AML-193 (cell line): ENCODE measurements at regions not wholly inside any gene's neighbourhood (a gene's known extent, or its start where the extent isn't known, plus 50 kb on each side); places are given as distances from the start of the nearest gene placed in this dataset.

Experiments
- DNase-seq, 2 experiments: peaks; one replicate each; lab custom pipeline; 2025; lab: John Stamatoyannopoulos, UW

- DNase-seq, result no peak
These were observed 916.7 kb downstream of the TECRL start for GRCh38 chr4:63492515-63492914.

- DNase-seq, result no peak
These were observed 944.9 kb downstream of the TECRL start for GRCh38 chr4:63464393-63464792.

GRCh38 chr4:63460075-63460474 is 949.2 kb downstream of the TECRL start:
- no peak for DNase-seq

- DNase-seq, result peak; percentile 32 to 55
These were observed 949.9 kb downstream of the TECRL start for GRCh38 chr4:63459329-63459728.

- DNase-seq, result no peak
These were observed 951.2 kb downstream of the TECRL start for GRCh38 chr4:63458010-63458409.

- no peak for DNase-seq
These were observed 969.0 kb downstream of the TECRL start for GRCh38 chr4:63440236-63440635.

- DNase-seq, result no peak
These were observed 979.1 kb downstream of the TECRL start for GRCh38 chr4:63430105-63430504.

GRCh38 chr4:63396269-63396668 is 1013.0 kb downstream of the TECRL start:
- no peak for DNase-seq

- no peak for DNase-seq
These were observed 1015.7 kb downstream of the TECRL start for GRCh38 chr4:63393544-63393943.

GRCh38 chr4:63379750-63380522 is 1029.3 kb downstream of the TECRL start:
- DNase-seq, result no peak

GRCh38 chr4:63371001-63371400 is 1038.2 kb downstream of the TECRL start:
- no peak for DNase-seq

GRCh38 chr4:63361628-63362027 is 1047.6 kb downstream of the TECRL start:
- DNase-seq, result no peak

- DNase-seq, result no peak
These were observed 1048.2 kb downstream of the TECRL start for GRCh38 chr4:63361066-63361465.

- no peak for DNase-seq
These were observed 1059.6 kb downstream of the TECRL start for GRCh38 chr4:63349674-63350025.

GRCh38 chr4:63348735-63349673 is 1060.2 kb downstream of the TECRL start:
- no peak for DNase-seq

- DNase-seq, result no peak
These were observed 1084.1 kb downstream of the TECRL start for GRCh38 chr4:63325140-63325539.

- no peak for DNase-seq
These were observed 1092.6 kb downstream of the TECRL start for GRCh38 chr4:63316633-63317032.

- no peak for DNase-seq
These were observed 1093.6 kb downstream of the TECRL start for GRCh38 chr4:63315651-63316050.

- no peak for DNase-seq
These were observed 1100.6 kb downstream of the TECRL start for GRCh38 chr4:63308697-63309096.

- DNase-seq, result no peak
These were observed 1106.5 kb downstream of the TECRL start for GRCh38 chr4:63302792-63303191.

GRCh38 chr4:63302078-63302477 is 1107.2 kb downstream of the TECRL start:
- DNase-seq, result no peak

- DNase-seq, result no peak
These were observed 1112.5 kb downstream of the TECRL start for GRCh38 chr4:63296773-63297172.

- no peak for DNase-seq
These were observed 1133.8 kb downstream of the TECRL start for GRCh38 chr4:63275491-63275890.
